HG03565 (cell line): ENCODE measurements at regions not wholly inside any gene's neighbourhood (a gene's known extent, or its start where the extent isn't known, plus 50 kb on each side); places are given as distances from the start of the nearest gene placed in this dataset.
"Not testable (repeated sequence)": the region's sequence is repeated elsewhere in the genome, so short reads cannot be mapped to it uniquely, and the experiment has no call there.

Source experiments
- ATAC-seq: cut with Tn5 transposase; IDR thresholded peaks from one replicate; pipeline ENCODE4 v1.9.1; 2021; ENCODE audit warnings: mild to moderate bottlenecking, moderate library complexity; ENCODE audit not compliant: unreplicated experiment

GRCh38 chr6:105858639-105859038 is 227.5 kb upstream of the PRDM1 start:
- ATAC-seq = not testable (repeated sequence)

- ATAC-seq = no peak
Observed at GRCh38 chr6:105855433-105855832, 230.7 kb upstream of the PRDM1 start.

GRCh38 chr6:105853979-105854378 is 232.2 kb upstream of the PRDM1 start:
- ATAC-seq = not testable (repeated sequence)

GRCh38 chr6:105851606-105852005 is 234.5 kb upstream of the PRDM1 start:
- ATAC-seq = no peak

- no peak for ATAC-seq
Observed at GRCh38 chr6:105851113-105851580, 235.0 kb upstream of the PRDM1 start.

- ATAC-seq = no peak
Observed at GRCh38 chr6:105850261-105851112, 235.6 kb upstream of the PRDM1 start.

GRCh38 chr6:105849746-105850145 is 236.4 kb upstream of the PRDM1 start:
- no peak for ATAC-seq

- ATAC-seq = no peak
Observed at GRCh38 chr6:105847433-105847832, 238.7 kb upstream of the PRDM1 start.

GRCh38 chr6:105844275-105844883 is 241.8 kb upstream of the PRDM1 start:
- no peak for ATAC-seq

- ATAC-seq = no peak
Observed at GRCh38 chr6:105839266-105839665, 246.9 kb upstream of the PRDM1 start.

GRCh38 chr6:105838171-105838570 is 248.0 kb upstream of the PRDM1 start:
- no peak for ATAC-seq

GRCh38 chr6:105836889-105837288 is 249.2 kb upstream of the PRDM1 start:
- ATAC-seq = no peak

- no peak for ATAC-seq
Observed at GRCh38 chr6:105836379-105836778, 249.8 kb upstream of the PRDM1 start.

GRCh38 chr6:105835373-105835772 is 250.8 kb upstream of the PRDM1 start:
- no peak for ATAC-seq

- ATAC-seq = no peak
Observed at GRCh38 chr6:105833959-105834947, 251.9 kb upstream of the PRDM1 start.

GRCh38 chr6:105832313-105832761 is 253.8 kb upstream of the PRDM1 start:
- ATAC-seq = no peak

GRCh38 chr6:105831311-105832097 is 254.6 kb upstream of the PRDM1 start:
- ATAC-seq = no peak

- no peak for ATAC-seq
Observed at GRCh38 chr6:105825210-105825609, 260.9 kb upstream of the PRDM1 start.

GRCh38 chr6:105824732-105825131 is 261.4 kb upstream of the PRDM1 start:
- peak; percentile 68 for ATAC-seq

- ATAC-seq = no peak
Observed at GRCh38 chr6:105821777-105822176, 264.4 kb upstream of the PRDM1 start.
